WTC11 (cell line): ENCODE measurements at regions not wholly inside any gene's neighbourhood (a gene's known extent, or its start where the extent isn't known, plus 50 kb on each side); places are given as distances from the start of the nearest gene placed in this dataset.

Experiments used
- ATAC-seq: fragments of 200-7000 bp; cut with Tn5 transposase; 2 replicates; pipeline ENCODE4 v1.10.0; 2021; ENCODE audit warnings: mild to moderate bottlenecking, moderate library complexity
- CTCF ChIA-PET: fragments of 300-600 bp; sonication (Branson Sonifier 250); formaldehyde crosslinking; loops from one replicate; lab custom pipeline; 2021; ENCODE audit warnings: antibody characterized with exemption; lab: Charles Lee
- POLR2A ChIA-PET: fragments of 350-600 bp; sonication (Branson Sonifier 250); formaldehyde crosslinking; loops from one replicate; lab custom pipeline; 2021; ENCODE audit warnings: antibody characterized with exemption; lab: Charles Lee
- DNase-seq: peaks from one replicate; pipeline ENCODE4 v3.0.0; 2021; ENCODE audit warnings: low spot score
- H3K27ac Mint-ChIP-seq: 2 replicates; pipeline ENCODE4 v1.8.0; 2021; ENCODE audit warnings: mixed read lengths
- H3K27me3 Mint-ChIP-seq: 2 replicates; pipeline ENCODE4 v1.8.0; 2021; ENCODE audit warnings: low read depth, mild to moderate bottlenecking, moderate library complexity, mixed read lengths
- H3K36me3 Mint-ChIP-seq: 2 replicates; pipeline ENCODE4 v1.8.0; 2021; ENCODE audit warnings: mixed read lengths
- H3K4me1 Mint-ChIP-seq: 2 replicates; pipeline ENCODE4 v1.8.0; 2022; ENCODE audit warnings: mixed read lengths
- H3K4me3 Mint-ChIP-seq: 2 replicates; pipeline ENCODE4 v1.8.0; 2021; ENCODE audit warnings: mild to moderate bottlenecking, moderate library complexity, mixed read lengths
- H3K9me3 Mint-ChIP-seq: 2 replicates; pipeline ENCODE4 v1.8.0; 2021; ENCODE audit warnings: mixed read lengths
- ATF6 ChIP-seq: sonication (generic); formaldehyde crosslinking; IDR thresholded peaks from 2 replicates; pipeline ENCODE4 v1.8.1; 2023; ENCODE audit warnings: mild to moderate bottlenecking, missing genetic modification reagents
- CREM ChIP-seq: sonication (generic); formaldehyde crosslinking; IDR thresholded peaks from 2 replicates; pipeline ENCODE4 v1.8.1; 2022; ENCODE audit warnings: mild to moderate bottlenecking, missing genetic modification reagents, moderate library complexity
- CTCF ChIP-seq: fragments of 200-600 bp; IDR thresholded peaks from 2 replicates; pipeline ENCODE4 v1.8.0; 2022; ENCODE audit warnings: antibody characterized with exemption
- FOXK1 ChIP-seq: sonication (generic); formaldehyde crosslinking; IDR thresholded peaks from 2 replicates; pipeline ENCODE4 v1.8.0; 2022; ENCODE audit warnings: mild to moderate bottlenecking, moderate library complexity, missing genetic modification reagents
- FOXP1 ChIP-seq: sonication (generic); formaldehyde crosslinking; IDR thresholded peaks from 2 replicates; pipeline ENCODE4 v1.8.0; 2022; ENCODE audit warnings: missing genetic modification reagents, mild to moderate bottlenecking, moderate library complexity, borderline replicate concordance
- IRF1 ChIP-seq: sonication (generic); formaldehyde crosslinking; IDR thresholded peaks from 2 replicates; pipeline ENCODE4 v1.8.0; 2023; ENCODE audit warnings: missing genetic modification reagents
- MXD4 ChIP-seq: fragments of 250-450 bp; sonication (Bioruptor Pico); IDR thresholded peaks from 2 replicates; pipeline ENCODE4 v1.8.0; 2021; ENCODE audit warnings: mild to moderate bottlenecking, moderate library complexity, borderline replicate concordance
- NFE2L1 ChIP-seq: sonication (generic); formaldehyde crosslinking; IDR thresholded peaks from 2 replicates; pipeline ENCODE4 v1.8.1; 2023; ENCODE audit warnings: missing genetic modification reagents
- SMAD3 ChIP-seq: sonication (generic); formaldehyde crosslinking; IDR thresholded peaks from 2 replicates; pipeline ENCODE4 v1.8.0; 2022; ENCODE audit warnings: missing genetic modification reagents, mild to moderate bottlenecking, borderline replicate concordance
- SMAD4 ChIP-seq: sonication (generic); formaldehyde crosslinking; IDR thresholded peaks from 2 replicates; pipeline ENCODE4 v1.8.0; 2022; ENCODE audit warnings: mild to moderate bottlenecking, missing genetic modification reagents
- ZBTB43 ChIP-seq: sonication (generic); formaldehyde crosslinking; IDR thresholded peaks from 2 replicates; pipeline ENCODE4 v1.8.1; 2023; ENCODE audit warnings: mild to moderate bottlenecking, missing genetic modification reagents
- ZNF317 ChIP-seq: sonication (generic); formaldehyde crosslinking; IDR thresholded peaks from 2 replicates; pipeline ENCODE4 v1.8.1; 2023; ENCODE audit warnings: low read depth, mild to moderate bottlenecking, moderate library complexity, missing genetic modification reagents, borderline replicate concordance
- ZNF425 ChIP-seq: fragments of 250-450 bp; sonication (Bioruptor Pico); conservative IDR thresholded peaks from 2 replicates; pipeline ENCODE4 v1.9.0; 2021; ENCODE audit warnings: mild to moderate bottlenecking
- TF ChIP-seq, protein P1 (sequence below): sonication (generic); formaldehyde crosslinking; IDR thresholded peaks from 2 replicates; pipeline ENCODE4 v1.8.0; 2022; ENCODE audit warnings: mild to moderate bottlenecking, missing genetic modification reagents
- TF ChIP-seq, protein P2 (sequence below): sonication (generic); formaldehyde crosslinking; IDR thresholded peaks from 2 replicates; pipeline ENCODE4 v1.8.1; 2023; ENCODE audit warnings: mild to moderate bottlenecking, missing genetic modification reagents, borderline replicate concordance

GRCh38 chr11:23283666-23284065 is 423.4 kb upstream of the CCDC179 start:
- Mint-ChIP-seq H3K4me3 (no peak overlapping the region), H3K27me3 (no peaks in the 10 kb centered on the region)
- no peak for DNase-seq
- TF ChIP-seq ATF6 (CRISPR knock-in tag) = no peak
- TF ChIP-seq MXD4 = no peak
- no peak for TF ChIP-seq SMAD3 (CRISPR knock-in tag)
- no peak for TF ChIP-seq CTCF
- TF ChIP-seq SMAD4 (CRISPR knock-in tag) = no peak
- no peak for TF ChIP-seq ZNF425 (CRISPR knock-in tag)
- TF ChIP-seq IRF1 (CRISPR knock-in tag) = no peak
- TF ChIP-seq CREM (CRISPR knock-in tag) = no peak
- TF ChIP-seq, all 79 proteins: peak for 0
- ChIA-PET CTCF (interaction anchor here (0.6 kb wide), 1 partner anchor 1766 kb away, joined by 3 read pairs; no protein-coding TSS in a partner anchor), POLR2A (no interaction called here)
- H3K4me1 Mint-ChIP-seq = no peaks in the 10 kb centered on the region
- no peak for ATAC-seq
- no peaks in the 10 kb centered on the region; the same call in 1 of the 2 replicates for H3K36me3 Mint-ChIP-seq
- no peaks in the 10 kb centered on the region for H3K9me3 Mint-ChIP-seq
- H3K27ac Mint-ChIP-seq = no peak overlapping the region

DNA sequence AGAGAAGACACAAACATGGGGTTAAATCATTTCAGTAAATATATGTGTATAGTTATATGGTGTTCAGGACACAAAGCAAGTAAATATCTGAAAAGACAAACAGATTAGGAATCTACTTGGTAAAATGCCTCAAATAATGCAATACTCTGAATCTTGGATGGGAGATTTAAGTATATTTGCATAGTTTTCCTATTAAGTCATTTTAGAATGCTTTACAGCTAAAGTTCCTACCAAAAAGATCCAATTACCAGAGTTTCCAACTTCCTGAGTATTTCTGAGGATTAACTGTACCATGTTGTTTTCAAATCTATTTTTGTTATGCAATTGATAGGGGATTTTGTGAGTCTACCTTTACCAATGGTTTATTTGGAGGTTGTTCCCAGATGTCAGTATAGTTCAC is 424.4 kb upstream of the CCDC179 start:
- Mint-ChIP-seq H3K27me3 (no peaks in the 10 kb centered on the region), H3K36me3 (no peaks in the 10 kb centered on the region; the same call in 1 of the 2 replicates), H3K4me1 (no peaks in the 10 kb centered on the region), H3K9me3 (no peaks in the 10 kb centered on the region), H3K4me3 (no peak overlapping the region), H3K27ac (no peak overlapping the region)
- TF ChIP-seq ZBTB43 = no peak
- ChIA-PET POLR2A (no interaction called here), CTCF (no interaction called here)
- no peak for DNase-seq
- ATAC-seq = no peak

DNA sequence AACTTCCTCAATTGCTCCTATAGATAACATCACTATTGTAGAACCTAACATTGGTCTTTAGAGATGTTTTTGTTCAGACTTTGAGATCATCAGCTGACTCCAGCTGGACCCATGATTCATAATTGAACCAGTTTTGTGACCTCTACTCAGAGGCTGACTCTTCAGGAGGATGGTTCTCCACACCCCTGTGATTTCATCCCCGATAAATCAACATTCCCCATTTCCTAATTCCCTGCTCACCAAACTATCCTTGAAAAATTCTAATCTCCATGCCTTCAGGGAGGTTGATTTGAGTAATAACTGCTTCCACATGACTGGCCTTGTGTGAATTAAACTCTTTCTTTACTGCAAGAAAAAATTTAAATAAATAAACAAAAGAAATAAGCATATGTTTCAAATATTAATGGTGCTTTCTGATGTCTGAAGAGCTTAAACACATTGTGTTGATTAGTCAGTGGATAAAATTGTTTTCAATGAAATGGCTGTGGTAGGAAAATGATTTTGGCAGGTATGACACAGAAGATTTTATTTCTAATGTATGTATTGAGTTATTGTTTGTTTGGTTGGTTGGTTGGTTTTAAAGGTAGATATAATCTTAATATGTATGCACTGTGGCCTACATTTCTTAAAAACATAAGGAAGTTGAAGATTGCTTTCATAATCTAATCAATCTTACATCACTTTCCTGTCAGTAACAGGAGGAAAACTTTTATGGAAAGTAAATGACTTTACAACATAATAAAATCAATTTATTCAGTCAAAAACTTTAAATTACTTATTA is 427.9 kb upstream of the CCDC179 start:
- no peaks in the 10 kb centered on the region for H3K27me3 Mint-ChIP-seq
- no peak overlapping the region for H3K27ac Mint-ChIP-seq
- H3K9me3 Mint-ChIP-seq = no peaks in the 10 kb centered on the region
- ChIA-PET CTCF (no interaction called here), POLR2A (no interaction called here)
- TF ChIP-seq, protein P1, sequence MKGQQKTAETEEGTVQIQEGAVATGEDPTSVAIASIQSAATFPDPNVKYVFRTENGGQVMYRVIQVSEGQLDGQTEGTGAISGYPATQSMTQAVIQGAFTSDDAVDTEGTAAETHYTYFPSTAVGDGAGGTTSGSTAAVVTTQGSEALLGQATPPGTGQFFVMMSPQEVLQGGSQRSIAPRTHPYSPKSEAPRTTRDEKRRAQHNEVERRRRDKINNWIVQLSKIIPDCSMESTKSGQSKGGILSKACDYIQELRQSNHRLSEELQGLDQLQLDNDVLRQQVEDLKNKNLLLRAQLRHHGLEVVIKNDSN (CRISPR knock-in tag) = no peak
- TF ChIP-seq NFE2L1 (CRISPR knock-in tag) = no peak
- no peak for TF ChIP-seq ZNF317 (CRISPR knock-in tag)
- TF ChIP-seq, protein P2, sequence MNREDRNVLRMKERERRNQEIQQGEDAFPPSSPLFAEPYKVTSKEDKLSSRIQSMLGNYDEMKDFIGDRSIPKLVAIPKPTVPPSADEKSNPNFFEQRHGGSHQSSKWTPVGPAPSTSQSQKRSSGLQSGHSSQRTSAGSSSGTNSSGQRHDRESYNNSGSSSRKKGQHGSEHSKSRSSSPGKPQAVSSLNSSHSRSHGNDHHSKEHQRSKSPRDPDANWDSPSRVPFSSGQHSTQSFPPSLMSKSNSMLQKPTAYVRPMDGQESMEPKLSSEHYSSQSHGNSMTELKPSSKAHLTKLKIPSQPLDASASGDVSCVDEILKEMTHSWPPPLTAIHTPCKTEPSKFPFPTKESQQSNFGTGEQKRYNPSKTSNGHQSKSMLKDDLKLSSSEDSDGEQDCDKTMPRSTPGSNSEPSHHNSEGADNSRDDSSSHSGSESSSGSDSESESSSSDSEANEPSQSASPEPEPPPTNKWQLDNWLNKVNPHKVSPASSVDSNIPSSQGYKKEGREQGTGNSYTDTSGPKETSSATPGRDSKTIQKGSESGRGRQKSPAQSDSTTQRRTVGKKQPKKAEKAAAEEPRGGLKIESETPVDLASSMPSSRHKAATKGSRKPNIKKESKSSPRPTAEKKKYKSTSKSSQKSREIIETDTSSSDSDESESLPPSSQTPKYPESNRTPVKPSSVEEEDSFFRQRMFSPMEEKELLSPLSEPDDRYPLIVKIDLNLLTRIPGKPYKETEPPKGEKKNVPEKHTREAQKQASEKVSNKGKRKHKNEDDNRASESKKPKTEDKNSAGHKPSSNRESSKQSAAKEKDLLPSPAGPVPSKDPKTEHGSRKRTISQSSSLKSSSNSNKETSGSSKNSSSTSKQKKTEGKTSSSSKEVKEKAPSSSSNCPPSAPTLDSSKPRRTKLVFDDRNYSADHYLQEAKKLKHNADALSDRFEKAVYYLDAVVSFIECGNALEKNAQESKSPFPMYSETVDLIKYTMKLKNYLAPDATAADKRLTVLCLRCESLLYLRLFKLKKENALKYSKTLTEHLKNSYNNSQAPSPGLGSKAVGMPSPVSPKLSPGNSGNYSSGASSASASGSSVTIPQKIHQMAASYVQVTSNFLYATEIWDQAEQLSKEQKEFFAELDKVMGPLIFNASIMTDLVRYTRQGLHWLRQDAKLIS (CRISPR knock-in tag) = no peak
- no peak for TF ChIP-seq FOXK1 (CRISPR knock-in tag)
- TF ChIP-seq FOXP1 (CRISPR knock-in tag) = no peak
- ATAC-seq (no peak), DNase-seq (no peak)
- no peaks in the 10 kb centered on the region for H3K4me1 Mint-ChIP-seq
- H3K4me3 Mint-ChIP-seq = no peak overlapping the region
- no peaks in the 10 kb centered on the region for H3K36me3 Mint-ChIP-seq
